GM23338 (cell line): ENCODE measurements at regions not wholly inside any gene's neighbourhood (a gene's known extent, or its start where the extent isn't known, plus 50 kb on each side); places are given as distances from the start of the nearest gene placed in this dataset.

ENCODE experiments used
- CREB1 ChIP-seq: fragments of 250-450 bp; sonication (Bioruptor Pico); IDR thresholded peaks from 2 replicates; pipeline ENCODE4 v1.5.0; 2020; ENCODE audit warnings: low read depth, mild to moderate bottlenecking, moderate library complexity
- EZH2 ChIP-seq: fragments of 200-600 bp; sonication (generic); IDR thresholded peaks from one replicate; pipeline ENCODE4 v1.8.0; 2017; ENCODE audit warnings: antibody characterized with exemption, mild to moderate bottlenecking, low read depth; ENCODE audit not compliant: unreplicated experiment
- POLR2AphosphoS5 ChIP-seq: IDR thresholded peaks from 2 replicates; pipeline ENCODE4 v1.6.1; 2016; ENCODE audit warnings: antibody characterized with exemption, low read depth
- ZNF114 ChIP-seq: fragments of 250-450 bp; sonication (Bioruptor Pico); IDR thresholded peaks from 2 replicates; pipeline ENCODE4 v1.5.0; 2020; ENCODE audit warnings: mild to moderate bottlenecking, moderate library complexity
- TF ChIP-seq, protein P1 (sequence below), 2 experiments: fragments of 200-600 bp in 1 of 2; sonication (generic) in 1 of 2; conservative IDR thresholded peaks; 2 replicates each; pipeline versions ENCODE4 v1.5.1 to v1.6.1; 2016 to 2017; ENCODE audit warnings: antibody characterized with exemption in 2 of 2, low read depth in 2 of 2, mild to moderate bottlenecking in 2 of 2, moderate library complexity in 1 of 2
- TF ChIP-seq, protein P2 (sequence below): IDR thresholded peaks from one replicate; pipeline ENCODE4 v1.6.1; 2018; ENCODE audit warnings: antibody characterized with exemption; ENCODE audit not compliant: unreplicated experiment

DNA sequence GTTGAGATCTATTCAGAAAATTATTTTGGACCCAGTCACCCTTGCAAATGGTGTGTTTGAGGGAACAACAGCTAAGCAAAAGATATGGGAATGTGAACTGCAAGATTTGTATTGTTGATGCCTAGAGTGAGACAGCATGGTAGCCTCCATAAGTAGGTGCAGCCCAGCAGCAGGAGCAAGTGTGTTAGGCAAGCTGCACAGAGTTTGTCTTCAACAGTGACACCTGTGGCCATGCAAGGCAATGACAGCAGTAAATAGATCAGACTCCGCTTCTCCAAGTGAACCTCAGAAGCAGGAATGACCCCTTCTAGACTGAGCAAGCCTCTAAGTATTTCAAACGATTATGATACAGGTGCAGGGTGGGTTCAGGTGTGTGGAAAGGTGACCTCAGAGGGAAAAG is 133.4 kb upstream of the MSX1 start:
- TF ChIP-seq, protein P1, sequence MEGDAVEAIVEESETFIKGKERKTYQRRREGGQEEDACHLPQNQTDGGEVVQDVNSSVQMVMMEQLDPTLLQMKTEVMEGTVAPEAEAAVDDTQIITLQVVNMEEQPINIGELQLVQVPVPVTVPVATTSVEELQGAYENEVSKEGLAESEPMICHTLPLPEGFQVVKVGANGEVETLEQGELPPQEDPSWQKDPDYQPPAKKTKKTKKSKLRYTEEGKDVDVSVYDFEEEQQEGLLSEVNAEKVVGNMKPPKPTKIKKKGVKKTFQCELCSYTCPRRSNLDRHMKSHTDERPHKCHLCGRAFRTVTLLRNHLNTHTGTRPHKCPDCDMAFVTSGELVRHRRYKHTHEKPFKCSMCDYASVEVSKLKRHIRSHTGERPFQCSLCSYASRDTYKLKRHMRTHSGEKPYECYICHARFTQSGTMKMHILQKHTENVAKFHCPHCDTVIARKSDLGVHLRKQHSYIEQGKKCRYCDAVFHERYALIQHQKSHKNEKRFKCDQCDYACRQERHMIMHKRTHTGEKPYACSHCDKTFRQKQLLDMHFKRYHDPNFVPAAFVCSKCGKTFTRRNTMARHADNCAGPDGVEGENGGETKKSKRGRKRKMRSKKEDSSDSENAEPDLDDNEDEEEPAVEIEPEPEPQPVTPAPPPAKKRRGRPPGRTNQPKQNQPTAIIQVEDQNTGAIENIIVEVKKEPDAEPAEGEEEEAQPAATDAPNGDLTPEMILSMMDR (conservative IDR thresholded peaks at IDR 0.05; ENCODE audit: low read depth in 2 of 2) = peak; percentile 52
- TF ChIP-seq, protein P2, sequence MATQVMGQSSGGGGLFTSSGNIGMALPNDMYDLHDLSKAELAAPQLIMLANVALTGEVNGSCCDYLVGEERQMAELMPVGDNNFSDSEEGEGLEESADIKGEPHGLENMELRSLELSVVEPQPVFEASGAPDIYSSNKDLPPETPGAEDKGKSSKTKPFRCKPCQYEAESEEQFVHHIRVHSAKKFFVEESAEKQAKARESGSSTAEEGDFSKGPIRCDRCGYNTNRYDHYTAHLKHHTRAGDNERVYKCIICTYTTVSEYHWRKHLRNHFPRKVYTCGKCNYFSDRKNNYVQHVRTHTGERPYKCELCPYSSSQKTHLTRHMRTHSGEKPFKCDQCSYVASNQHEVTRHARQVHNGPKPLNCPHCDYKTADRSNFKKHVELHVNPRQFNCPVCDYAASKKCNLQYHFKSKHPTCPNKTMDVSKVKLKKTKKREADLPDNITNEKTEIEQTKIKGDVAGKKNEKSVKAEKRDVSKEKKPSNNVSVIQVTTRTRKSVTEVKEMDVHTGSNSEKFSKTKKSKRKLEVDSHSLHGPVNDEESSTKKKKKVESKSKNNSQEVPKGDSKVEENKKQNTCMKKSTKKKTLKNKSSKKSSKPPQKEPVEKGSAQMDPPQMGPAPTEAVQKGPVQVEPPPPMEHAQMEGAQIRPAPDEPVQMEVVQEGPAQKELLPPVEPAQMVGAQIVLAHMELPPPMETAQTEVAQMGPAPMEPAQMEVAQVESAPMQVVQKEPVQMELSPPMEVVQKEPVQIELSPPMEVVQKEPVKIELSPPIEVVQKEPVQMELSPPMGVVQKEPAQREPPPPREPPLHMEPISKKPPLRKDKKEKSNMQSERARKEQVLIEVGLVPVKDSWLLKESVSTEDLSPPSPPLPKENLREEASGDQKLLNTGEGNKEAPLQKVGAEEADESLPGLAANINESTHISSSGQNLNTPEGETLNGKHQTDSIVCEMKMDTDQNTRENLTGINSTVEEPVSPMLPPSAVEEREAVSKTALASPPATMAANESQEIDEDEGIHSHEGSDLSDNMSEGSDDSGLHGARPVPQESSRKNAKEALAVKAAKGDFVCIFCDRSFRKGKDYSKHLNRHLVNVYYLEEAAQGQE = no peak
- no peak for TF ChIP-seq POLR2AphosphoS5
- no peak for TF ChIP-seq ZNF114
- no peak for TF ChIP-seq EZH2
- no peak for TF ChIP-seq CREB1 (CRISPR knock-in tag)
